Calu3 (cell line): ENCODE measurements at regions not wholly inside any gene's neighbourhood (a gene's known extent, or its start where the extent isn't known, plus 50 kb on each side); places are given as distances from the start of the nearest gene placed in this dataset.

Source experiments
- BruUV-seq: library from RNA; stranded (reverse); fragments of 400-500 nt; replicated peaks from 2 replicates; lab custom pipeline; 2021; lab: Mats Ljungman, UMichigan
- CTCF ChIA-PET: fragments of 300-600 bp; sonication (Branson Sonifier 250); formaldehyde crosslinking; loops from one replicate; lab custom pipeline; 2022; ENCODE audit warnings: antibody characterized with exemption; lab: Charles Lee
- DNase-seq: peaks from one replicate; pipeline ENCODE4 v3.0.0; 2022
- H3K27ac Mint-ChIP-seq: one replicate; pipeline ENCODE4 v1.8.0; 2022; ENCODE audit warnings: mixed read lengths; ENCODE audit not compliant: unreplicated experiment
- H3K27me3 Mint-ChIP-seq: one replicate; pipeline ENCODE4 v1.8.0; 2022; ENCODE audit warnings: mixed read lengths; ENCODE audit not compliant: unreplicated experiment
- H3K36me3 Mint-ChIP-seq: one replicate; pipeline ENCODE4 v1.8.0; 2022; ENCODE audit warnings: mild to moderate bottlenecking, moderate library complexity, mixed read lengths; ENCODE audit not compliant: insufficient read depth, unreplicated experiment
- H3K4me1 Mint-ChIP-seq: one replicate; pipeline ENCODE4 v1.8.0; 2022; ENCODE audit warnings: mild to moderate bottlenecking, low read depth, mixed read lengths; ENCODE audit not compliant: unreplicated experiment
- H3K4me3 Mint-ChIP-seq: one replicate; pipeline ENCODE4 v1.8.0; 2022; ENCODE audit warnings: mild to moderate bottlenecking, low read depth, moderate library complexity, mixed read lengths; ENCODE audit not compliant: unreplicated experiment
- H3K9me3 Mint-ChIP-seq: one replicate; pipeline ENCODE4 v1.8.0; 2022; ENCODE audit warnings: low read depth, mixed read lengths; ENCODE audit not compliant: unreplicated experiment
- CTCF ChIP-seq: fragments of 200-600 bp; IDR thresholded peaks from one replicate; pipeline ENCODE4 v1.8.0; 2022; ENCODE audit warnings: antibody characterized with exemption; ENCODE audit not compliant: unreplicated experiment
- intact Hi-C: fragments of 100-400 bp; cut with micrococcal nuclease; formaldehyde crosslinking; loops from one replicate; pipeline ENCODE4 v1.10.0; 2022; ENCODE audit not compliant: unreplicated experiment

- Mint-ChIP-seq H3K4me3 (no peak overlapping the region), H3K4me1 (no peaks in the 10 kb centered on the region), H3K27ac (no peak overlapping the region), H3K36me3 (no peaks in the 10 kb centered on the region), H3K9me3 (peaks cover 3% of the 10 kb centered on the region), H3K27me3 (peaks cover 61% of the 10 kb centered on the region)
- no peak for DNase-seq
- no peak for TF ChIP-seq CTCF
- CTCF ChIA-PET: no interaction called here
- BruUV-seq: no TSS peak
- intact Hi-C loops: no loop called here
Observed at GRCh38 chr16:65758620-65759019, 607.9 kb upstream of the CDH5 start.

GRCh38 chr16:65757064-65757463, 609.4 kb upstream of the CDH5 start:
- DNase-seq: no peak
- no peak for TF ChIP-seq CTCF
- Mint-ChIP-seq H3K27me3 (peaks cover 76% of the 10 kb centered on the region), H3K4me1 (no peaks in the 10 kb centered on the region), H3K9me3 (peaks cover 3% of the 10 kb centered on the region), H3K27ac (no peak overlapping the region), H3K4me3 (no peak overlapping the region), H3K36me3 (no peaks in the 10 kb centered on the region)
- intact Hi-C loops: no loop called here
- CTCF ChIA-PET: no interaction called here
- BruUV-seq: no TSS peak

GRCh38 chr16:65756163-65756562, 610.3 kb upstream of the CDH5 start:
- peaks cover 3% of the 10 kb centered on the region for H3K9me3 Mint-ChIP-seq
- H3K4me1 Mint-ChIP-seq: no peaks in the 10 kb centered on the region
- no peaks in the 10 kb centered on the region for H3K36me3 Mint-ChIP-seq
- no peak for TF ChIP-seq CTCF
- no peak for DNase-seq
- BruUV-seq: no TSS peak
- CTCF ChIA-PET: no interaction called here
- no peak overlapping the region for H3K4me3 Mint-ChIP-seq
- no peak overlapping the region for H3K27ac Mint-ChIP-seq
- intact Hi-C loops: no loop called here
- peaks cover 85% of the 10 kb centered on the region for H3K27me3 Mint-ChIP-seq

- DNase-seq: no peak
- H3K4me1 Mint-ChIP-seq: no peaks in the 10 kb centered on the region
- no peaks in the 10 kb centered on the region for H3K36me3 Mint-ChIP-seq
- peaks cover 3% of the 10 kb centered on the region for H3K9me3 Mint-ChIP-seq
- BruUV-seq: no TSS peak
- TF ChIP-seq CTCF: no peak
- H3K4me3 Mint-ChIP-seq: no peak overlapping the region
- no peak overlapping the region for H3K27ac Mint-ChIP-seq
- H3K27me3 Mint-ChIP-seq: peaks cover 88% of the 10 kb centered on the region
- CTCF ChIA-PET: no interaction called here
- intact Hi-C loops: no loop called here
Observed at GRCh38 chr16:65754820-65755691, 611.4 kb upstream of the CDH5 start.
